ENCODE measurements at regions not wholly inside any gene's neighbourhood (a gene's known extent, or its start where the extent isn't known, plus 50 kb on each side); places are given as distances from the start of the nearest gene placed in this dataset.

- DNase-seq = no peak
These were observed 192.9 kb downstream of the PIK3R1 start for GRCh38 chr5:68408345-68408871.

GRCh38 chr5:68409259-68409658, 193.7 kb downstream of the PIK3R1 start:
- DNase-seq = no peak

DNA sequence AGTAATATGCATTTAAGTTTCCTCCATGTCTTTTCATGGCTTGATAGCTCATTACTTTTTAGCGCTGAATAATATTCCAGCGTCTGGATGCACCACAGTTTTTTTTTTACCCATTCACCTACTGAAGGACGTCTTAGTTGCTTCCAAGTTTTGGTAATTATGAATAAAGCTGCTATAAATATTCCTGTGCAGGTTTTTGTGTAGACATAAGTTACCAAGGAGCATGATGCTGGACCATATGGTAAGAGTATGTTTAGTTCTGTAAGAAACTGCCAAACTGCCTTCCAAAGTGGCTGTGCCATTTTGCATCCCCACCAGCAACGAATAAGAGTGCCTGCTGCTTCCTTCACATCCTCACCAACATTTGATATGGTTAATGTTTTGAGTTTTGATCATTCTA, 195.6 kb downstream of the PIK3R1 start:
- no peak for DNase-seq

DNA sequence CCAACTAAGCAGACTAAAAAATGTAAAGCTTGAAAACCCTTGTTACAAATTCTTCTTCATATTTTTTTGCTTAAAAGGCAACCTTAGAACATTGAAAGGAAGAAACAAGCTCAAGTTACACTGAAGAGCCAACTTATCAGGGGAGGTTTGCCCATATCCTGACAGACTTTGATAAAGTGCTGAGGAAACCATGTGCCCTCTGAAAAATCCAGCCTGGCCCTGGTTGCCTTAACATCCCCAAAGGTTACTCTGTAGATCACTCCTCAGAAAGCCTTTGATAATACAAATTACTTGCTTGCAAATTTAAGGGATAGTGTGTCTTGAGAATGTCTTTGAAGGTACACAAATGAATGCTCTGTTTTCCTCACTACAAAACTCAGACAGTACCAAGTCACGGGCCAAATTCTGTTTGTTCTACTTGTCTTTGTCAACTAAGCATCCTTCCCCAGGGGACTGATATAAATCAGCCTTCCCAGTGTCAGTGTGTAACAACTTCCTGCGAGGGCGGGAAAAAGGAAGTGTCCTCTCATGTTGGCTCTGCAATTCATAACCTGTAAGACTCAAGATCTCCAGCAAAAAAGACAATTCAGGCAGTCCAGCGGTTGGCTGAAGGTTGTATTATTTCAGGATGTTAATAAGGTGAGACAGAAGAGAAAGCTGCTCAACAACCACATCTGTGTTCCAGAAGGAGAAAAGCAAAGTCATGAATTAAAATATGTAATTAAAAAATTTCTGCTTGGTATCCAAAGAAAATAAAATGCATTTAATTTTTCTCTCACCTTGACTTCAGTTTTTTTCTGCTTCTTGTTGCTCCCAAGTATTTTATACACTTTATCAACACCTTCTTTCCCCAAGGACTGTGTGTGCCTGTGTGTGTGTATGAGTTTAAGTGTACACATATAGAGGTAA, 199.9 kb downstream of the PIK3R1 start:
- DNase-seq = no peak

DNA sequence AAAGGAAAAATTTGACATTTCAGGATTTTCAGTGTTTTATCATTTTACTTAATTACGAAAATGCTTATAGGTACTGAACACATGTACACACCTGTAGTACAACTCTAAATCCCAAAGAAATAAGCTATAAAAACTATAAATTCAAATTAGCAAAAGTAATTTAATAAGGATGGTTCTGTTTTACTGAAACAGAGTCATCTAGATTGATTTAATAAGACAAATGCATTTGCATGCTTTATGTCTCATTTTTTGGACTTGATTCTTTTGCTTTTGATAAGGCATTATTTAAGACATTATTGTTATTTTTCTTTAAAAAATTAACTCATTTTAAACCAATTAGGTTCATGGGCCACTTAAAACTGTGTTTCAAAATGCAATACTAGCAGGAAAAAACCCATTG, 201.2 kb downstream of the PIK3R1 start:
- DNase-seq = no peak

DNA sequence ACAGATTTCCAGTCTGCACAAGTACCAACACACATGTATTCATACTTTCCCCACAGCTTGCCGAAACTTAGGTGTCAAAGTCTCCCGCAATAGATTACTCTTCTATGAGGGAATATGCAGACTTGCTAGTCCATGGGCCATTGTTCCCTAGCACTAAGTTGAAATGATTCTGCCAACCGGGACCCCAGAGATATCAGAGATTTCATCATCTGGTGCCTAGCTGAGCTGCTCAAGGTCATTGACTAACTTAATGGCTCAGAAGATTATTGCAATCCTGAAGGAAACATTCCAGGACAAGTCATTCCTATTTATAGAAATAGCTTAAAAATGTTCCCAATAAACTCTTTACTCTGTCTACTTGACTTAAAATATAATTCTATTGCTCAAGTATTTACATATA, 202.6 kb downstream of the PIK3R1 start:
- no peak for DNase-seq

GRCh38 chr5:68418680-68419079, 203.1 kb downstream of the PIK3R1 start:
- no peak for DNase-seq

GRCh38 chr5:68419081-68419636, 203.6 kb downstream of the PIK3R1 start:
- DNase-seq = no peak

- DNase-seq = no peak
These were observed 204.3 kb downstream of the PIK3R1 start for GRCh38 chr5:68419637-68420452.

DNA sequence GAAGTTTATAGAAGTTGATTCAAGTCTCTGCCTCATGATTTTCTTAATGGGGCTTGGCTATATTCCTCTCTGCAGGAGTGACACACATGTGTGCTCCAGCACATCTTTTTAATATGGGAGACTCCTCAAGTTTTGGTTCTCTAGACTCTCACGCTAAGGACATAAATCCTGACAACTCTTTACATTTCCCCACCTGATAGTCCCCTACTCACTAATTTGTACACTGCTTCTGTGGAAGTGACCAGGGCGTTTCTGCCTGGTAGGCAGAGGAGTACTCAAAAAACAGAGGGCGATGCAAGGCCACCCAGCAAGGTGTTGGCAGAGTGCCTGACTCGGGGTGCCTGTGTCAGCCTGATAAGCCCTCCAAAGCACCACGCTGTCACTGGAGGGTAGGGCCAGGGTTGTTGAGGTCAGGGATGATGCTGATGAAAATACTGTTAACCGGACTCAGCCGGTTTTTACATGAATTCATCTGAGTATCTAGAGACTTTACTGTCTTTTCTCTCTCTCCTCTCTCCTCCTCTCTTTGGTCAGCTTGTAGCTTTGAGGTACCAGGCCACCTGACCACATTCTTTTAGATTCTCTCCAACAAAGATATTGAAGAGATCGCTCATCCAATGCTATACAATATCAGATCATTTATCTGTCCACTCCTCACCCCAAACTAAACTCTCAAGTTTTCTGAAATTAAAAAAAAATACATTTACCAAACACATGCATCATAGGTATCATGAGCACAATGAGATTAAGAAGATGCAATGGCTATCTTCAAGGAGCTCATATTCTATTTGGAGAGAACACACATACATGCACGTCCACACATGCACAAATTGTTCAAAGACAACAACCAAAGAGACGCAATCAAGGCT, 205.2 kb downstream of the PIK3R1 start:
- DNase-seq = no peak

DNA sequence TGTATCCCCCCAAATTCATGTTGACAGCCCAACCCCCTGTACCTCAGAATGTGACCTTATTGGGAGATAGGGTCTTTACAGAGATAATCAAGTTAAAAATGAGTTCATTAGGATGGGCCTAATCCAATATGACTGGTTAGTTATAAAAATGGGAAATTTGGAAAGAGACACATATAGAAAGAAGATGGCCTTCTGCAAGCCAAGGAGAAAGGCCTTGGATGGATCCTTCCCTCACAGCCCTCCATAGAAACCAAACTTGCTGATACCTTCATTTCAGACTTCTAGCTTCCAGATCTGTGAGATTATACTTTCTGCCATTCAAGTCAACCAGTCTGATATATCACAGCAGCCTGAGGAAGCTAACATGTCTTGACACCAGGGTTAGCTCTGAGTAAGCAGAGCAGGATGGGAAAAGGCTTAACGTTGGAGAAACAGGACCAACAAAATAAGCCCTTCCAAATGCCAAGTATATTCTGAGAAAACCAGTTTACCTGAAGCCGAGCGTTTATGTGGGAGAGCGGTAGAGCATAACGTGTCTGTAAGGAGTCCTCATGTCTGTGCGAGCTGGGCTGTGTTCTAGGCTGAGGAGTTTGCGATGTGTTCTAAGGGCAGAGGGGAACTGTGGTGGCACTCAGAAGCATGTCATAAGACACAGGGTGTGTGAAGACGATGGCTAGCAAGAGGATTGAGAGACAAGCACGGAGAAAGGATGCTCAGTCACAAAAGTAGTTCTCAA, 206.1 kb downstream of the PIK3R1 start:
- DNase-seq = no peak

DNA sequence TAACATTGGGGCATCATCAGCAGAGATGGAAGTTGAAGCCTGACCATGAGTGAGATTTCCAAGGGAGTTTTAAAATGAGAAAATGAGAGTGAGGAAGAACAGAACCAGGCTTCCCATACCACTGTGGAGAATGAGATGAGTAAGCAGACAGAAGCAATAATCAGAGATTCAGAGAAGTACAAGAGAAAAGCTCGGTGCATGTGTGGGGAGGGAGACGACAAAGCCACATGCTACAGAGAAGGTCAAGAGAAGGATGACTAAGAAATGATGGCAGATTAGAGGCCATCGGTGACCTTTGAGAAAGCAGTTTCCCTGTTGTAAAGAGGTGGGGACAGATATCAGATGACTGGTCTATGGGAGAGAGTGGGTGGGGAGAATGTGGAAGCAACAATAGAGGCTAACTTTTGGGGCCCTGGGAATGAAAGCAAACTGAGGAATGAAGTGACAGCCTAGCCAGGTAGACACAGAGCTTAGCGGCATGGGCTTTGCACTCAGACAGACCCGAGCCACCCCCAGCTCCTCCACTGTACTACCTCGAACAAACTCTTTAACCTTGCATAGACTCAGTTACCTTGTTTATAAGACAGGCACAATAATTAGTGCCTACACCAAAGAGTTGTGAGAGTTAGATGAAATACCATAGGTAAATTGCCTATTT, 207.7 kb downstream of the PIK3R1 start:
- DNase-seq = no peak

DNA sequence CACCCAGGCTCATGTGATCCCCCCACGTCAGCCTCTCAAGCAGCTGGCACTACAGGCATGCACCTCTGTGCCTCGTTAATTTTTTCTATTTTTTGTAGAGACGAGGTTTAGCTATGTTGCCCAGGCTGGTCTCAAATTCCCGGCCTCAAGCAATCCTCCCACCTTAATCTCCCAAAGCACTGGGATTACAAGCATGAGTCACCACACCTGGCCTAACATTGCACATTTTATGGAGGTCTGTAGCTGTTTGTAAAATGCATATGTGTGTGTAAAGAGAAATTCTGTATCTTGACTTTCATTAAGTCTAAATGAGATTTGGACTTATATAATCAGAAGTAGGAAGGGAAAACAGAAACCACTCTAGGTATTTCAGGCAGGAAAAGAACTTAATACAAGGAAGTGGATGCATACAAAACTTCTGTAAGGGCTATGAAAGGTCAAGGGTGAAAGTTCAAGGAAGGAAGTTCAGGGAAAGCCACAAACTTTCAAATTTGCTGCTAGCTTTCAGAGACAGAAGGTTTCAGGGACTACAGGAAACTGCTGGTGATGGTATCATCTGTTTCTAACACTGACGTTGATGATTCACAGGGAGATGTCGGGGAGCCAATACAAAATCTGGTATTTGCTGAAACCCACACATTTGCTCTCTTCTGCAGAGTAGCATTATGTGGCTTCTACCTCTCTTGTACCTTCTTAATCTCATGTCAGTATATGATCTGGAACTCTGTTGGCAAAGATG, 209.4 kb downstream of the PIK3R1 start:
- DNase-seq = no peak

- DNase-seq = no peak
These were observed 211.0 kb downstream of the PIK3R1 start for GRCh38 chr5:68426586-68426985.

- no peak for DNase-seq
These were observed 212.8 kb downstream of the PIK3R1 start for GRCh38 chr5:68428231-68428811.

DNA sequence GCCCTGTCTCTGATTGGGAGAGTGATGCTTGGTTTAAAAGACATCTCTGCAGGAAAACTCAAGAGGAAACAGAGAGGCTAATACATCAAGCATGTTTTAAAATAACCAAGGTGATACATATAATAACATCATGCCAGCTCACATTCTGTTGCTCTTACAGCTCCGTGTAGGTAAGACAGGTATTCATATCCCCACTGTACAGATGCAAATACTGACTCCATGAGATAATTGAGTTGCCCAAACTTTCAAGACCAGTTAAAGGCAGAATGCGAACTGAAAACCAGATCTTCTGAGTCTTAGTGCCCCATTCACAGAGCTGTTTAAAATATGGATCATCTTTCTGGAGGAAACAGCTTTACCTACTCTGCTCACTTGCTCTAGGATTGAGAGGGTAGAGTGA, 214.0 kb downstream of the PIK3R1 start:
- no peak for DNase-seq

DNA sequence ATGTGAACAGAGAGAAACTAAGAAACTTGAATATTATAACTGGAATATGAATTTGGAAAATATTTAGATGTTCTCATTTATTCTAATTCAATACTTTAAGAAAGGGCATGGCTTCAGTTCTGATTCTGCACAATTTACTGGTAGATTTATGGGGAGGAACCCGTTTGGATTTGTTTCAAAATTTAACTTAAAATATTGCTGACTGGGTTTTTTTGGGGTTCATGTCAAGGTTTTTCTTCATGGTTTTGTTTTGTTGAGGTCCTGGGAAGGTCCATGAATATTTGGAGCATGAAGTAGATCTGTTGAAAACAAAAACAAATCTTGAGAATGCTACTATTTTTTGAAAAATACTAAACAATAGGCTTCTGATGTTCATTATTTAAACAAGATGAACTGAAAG, 214.7 kb downstream of the PIK3R1 start:
- no peak for DNase-seq

DNA sequence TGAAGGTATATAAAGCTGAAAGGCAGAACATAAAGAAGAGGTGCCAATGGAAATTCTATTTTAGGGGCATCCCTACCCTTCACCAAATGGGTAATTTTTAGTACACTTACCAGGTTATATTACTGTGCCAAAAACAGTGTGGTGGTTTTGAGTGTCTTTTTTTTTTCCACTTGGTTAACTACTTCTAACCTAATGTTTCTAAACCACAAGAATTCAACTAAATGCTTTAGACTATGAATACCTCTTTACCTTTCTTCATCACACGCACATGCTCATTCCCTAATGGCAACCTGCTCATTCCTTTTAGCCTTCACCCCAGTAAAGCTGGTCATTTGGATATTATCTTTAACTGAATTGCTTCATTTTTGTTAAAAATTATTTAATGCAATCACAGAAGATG, 215.6 kb downstream of the PIK3R1 start:
- DNase-seq = no peak

DNA sequence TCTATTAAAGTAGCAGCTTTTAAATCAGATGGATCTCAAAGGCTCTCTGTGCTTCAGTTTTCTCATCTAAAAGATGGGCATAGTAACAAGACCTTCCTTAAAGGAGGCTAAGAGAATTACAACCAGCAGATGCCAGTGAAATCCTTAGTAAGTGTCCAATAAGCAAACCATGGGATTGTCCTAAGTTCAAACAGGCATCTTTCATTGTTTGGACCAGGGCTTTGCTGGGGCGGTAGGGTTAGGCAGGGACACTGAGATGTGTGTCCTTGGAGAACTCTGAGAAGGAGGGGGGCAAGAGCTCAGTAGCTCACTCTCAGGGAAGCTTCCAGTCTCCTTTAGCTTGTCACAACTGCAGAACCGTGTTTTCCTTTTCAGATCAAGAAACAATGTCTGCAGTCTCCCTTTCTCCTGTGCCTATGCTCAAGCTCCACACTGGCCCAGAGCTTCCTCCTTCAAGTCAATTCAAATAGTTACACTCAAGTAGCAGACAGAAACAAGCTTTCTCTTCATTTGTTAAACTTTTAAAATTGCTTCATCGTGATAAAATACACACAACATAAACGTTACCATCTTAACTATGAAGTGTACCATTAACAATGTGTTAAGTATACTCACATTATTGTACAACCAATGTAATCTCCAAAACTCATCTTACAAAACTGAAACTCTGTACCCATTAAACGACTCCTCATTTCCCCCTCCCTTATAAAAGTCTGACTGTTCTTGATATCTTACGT, 216.2 kb downstream of the PIK3R1 start:
- DNase-seq = no peak

All from activated naive CD4-positive, alpha-beta T cell (primary cell).